OCI-LY7 (cell line): ENCODE measurements at regions not wholly inside any gene's neighbourhood (a gene's known extent, or its start where the extent isn't known, plus 50 kb on each side); places are given as distances from the start of the nearest gene placed in this dataset.

Source experiments
- BruUV-seq: library from RNA; stranded (reverse); fragments of 400-500 nt; replicated peaks from 2 replicates; lab custom pipeline; 2021; lab: Mats Ljungman, UMichigan
- CTCF ChIA-PET: fragments of 300-600 bp; sonication (Branson Sonifier 250); formaldehyde crosslinking; loops from one replicate; lab custom pipeline; 2022; ENCODE audit warnings: antibody characterized with exemption; ENCODE audit not compliant: unreplicated experiment; lab: Charles Lee
- POLR2A ChIA-PET: fragments of 300-600 bp; sonication (Branson Sonifier 250); formaldehyde crosslinking; loops from one replicate; lab custom pipeline; 2022; ENCODE audit warnings: antibody characterized with exemption; lab: Charles Lee
- DNase-seq: peaks from one replicate; pipeline ENCODE4 v3.0.0-alpha.2; 2015; ENCODE audit warnings: low spot score
- H2AFZ ChIP-seq: fragments of 200-600 bp; sonication (generic), shearing (Covaris generic); 2 replicates; pipeline ENCODE4 v1.6.1; 2014; ENCODE audit warnings: mild to moderate bottlenecking, antibody characterized with exemption, low read length, moderate library complexity
- H3K27ac ChIP-seq: fragments of 200-600 bp; sonication (generic); 2 replicates; pipeline ENCODE4 v1.5.1; 2014; ENCODE audit warnings: mixed run types, low read depth, mild to moderate bottlenecking, moderate library complexity, low read length, inconsistent platforms; ENCODE audit not compliant: poor library complexity, severe bottlenecking
- H3K36me3 ChIP-seq: fragments of 200-600 bp; sonication (generic); 2 replicates; pipeline ENCODE4 v1.6.1; 2014; ENCODE audit warnings: mild to moderate bottlenecking, antibody characterized with exemption, low read length, moderate library complexity, mixed read lengths; ENCODE audit not compliant: insufficient read depth
- H3K4me1 ChIP-seq: fragments of 200-600 bp; sonication (generic); 2 replicates; pipeline ENCODE4 v1.5.1; 2014; ENCODE audit warnings: mild to moderate bottlenecking, low read length; ENCODE audit not compliant: insufficient read depth, poor library complexity, severe bottlenecking
- H3K4me2 ChIP-seq: fragments of 200-600 bp; sonication (generic); 2 replicates; pipeline ENCODE4 v1.6.1; 2014; ENCODE audit warnings: mild to moderate bottlenecking, low read length
- H3K4me3 ChIP-seq: fragments of 200-600 bp; sonication (generic); 2 replicates; pipeline ENCODE4 v1.5.1; 2014; ENCODE audit warnings: mild to moderate bottlenecking, low read depth, low read length; ENCODE audit not compliant: poor library complexity, severe bottlenecking
- H3K79me2 ChIP-seq: fragments of 200-600 bp; sonication (generic); 2 replicates; pipeline ENCODE4 v1.6.1; 2016; ENCODE audit warnings: low read depth, mild to moderate bottlenecking, low read length, moderate library complexity, mixed read lengths; ENCODE audit not compliant: insufficient read depth
- H3K9me2 ChIP-seq: fragments of 200-600 bp; sonication (generic); 2 replicates; pipeline ENCODE4 v1.6.1; 2016; ENCODE audit warnings: mild to moderate bottlenecking, low read length, mixed read lengths; ENCODE audit not compliant: insufficient read depth
- H3K9me3 ChIP-seq: fragments of 200-600 bp; sonication (generic); 2 replicates; pipeline ENCODE4 v1.6.1; 2014; ENCODE audit warnings: mild to moderate bottlenecking, mixed run types, low read length, mixed read lengths
- H4K20me1 ChIP-seq: fragments of 200-600 bp; sonication (generic); 2 replicates; pipeline ENCODE4 v1.6.1; 2014; ENCODE audit warnings: mild to moderate bottlenecking, antibody characterized with exemption, low read length, moderate library complexity, mixed read lengths; ENCODE audit not compliant: insufficient read depth
- CTCF ChIP-seq: fragments of 200-600 bp; sonication (generic); conservative IDR thresholded peaks from 2 replicates; pipeline ENCODE4 v1.5.1; 2014; ENCODE audit warnings: mild to moderate bottlenecking, antibody characterized with exemption, low read length, moderate library complexity, mixed read lengths
- EZH2phosphoT487 ChIP-seq: fragments of 200-600 bp; sonication (generic); IDR thresholded peaks from 2 replicates; pipeline ENCODE4 v1.6.1; 2018; ENCODE audit warnings: low read depth, borderline replicate concordance, mild to moderate bottlenecking, mixed run types, antibody characterized with exemption, low read length, moderate library complexity, mixed read lengths
- intact Hi-C: fragments of 100-400 bp; cut with micrococcal nuclease; formaldehyde crosslinking; loops from one replicate; pipeline ENCODE4 v1.10.0; 2022; ENCODE audit not compliant: unreplicated experiment

GRCh38 chr4:10205223-10205622, 88.6 kb upstream of the WDR1 start:
- ChIA-PET POLR2A (no interaction called here), CTCF (no interaction called here)
- no peak for DNase-seq
- no peaks in the 10 kb centered on the region for H3K9me2 ChIP-seq
- no peak overlapping the region for H3K4me3 ChIP-seq
- H3K27ac ChIP-seq = no peak overlapping the region
- no peaks in the 10 kb centered on the region for H3K4me1 ChIP-seq
- H3K36me3 ChIP-seq = no peaks in the 10 kb centered on the region
- no peaks in the 10 kb centered on the region for H3K79me2 ChIP-seq
- H4K20me1 ChIP-seq = no peaks in the 10 kb centered on the region
- no peak overlapping the region for H2AFZ ChIP-seq
- BruUV-seq = no TSS peak
- H3K4me2 ChIP-seq = no peak overlapping the region
- TF ChIP-seq EZH2phosphoT487 (no peak), CTCF (no peak)
- no peaks in the 10 kb centered on the region for H3K9me3 ChIP-seq
- intact Hi-C loops = no loop called here

- CTCF ChIA-PET = no interaction called here
- BruUV-seq = no TSS peak
- H3K4me2 ChIP-seq = no peak overlapping the region
These were observed 87.9 kb upstream of the WDR1 start for GRCh38 chr4:10204401-10205058.

More at GRCh38 chr4:10204401-10205058, 87.9 kb upstream of the WDR1 start:
- H2AFZ ChIP-seq = no peak overlapping the region
- TF ChIP-seq CTCF (no peak), EZH2phosphoT487 (no peak)
- no peak overlapping the region for H3K4me3 ChIP-seq
- POLR2A ChIA-PET = no interaction called here
- no peaks in the 10 kb centered on the region for H3K36me3 ChIP-seq
- no peaks in the 10 kb centered on the region for H4K20me1 ChIP-seq
- no peaks in the 10 kb centered on the region for H3K9me3 ChIP-seq
- H3K4me1 ChIP-seq = no peaks in the 10 kb centered on the region
- no peak for DNase-seq
- H3K27ac ChIP-seq = no peak overlapping the region
- no peaks in the 10 kb centered on the region for H3K79me2 ChIP-seq
- no peaks in the 10 kb centered on the region for H3K9me2 ChIP-seq
- intact Hi-C loops = no loop called here
